Neural progenitor cell (in vitro differentiated cells): ENCODE measurements at regions not wholly inside any gene's neighbourhood (a gene's known extent, or its start where the extent isn't known, plus 50 kb on each side); places are given as distances from the start of the nearest gene placed in this dataset.

Experiments
- DNase-seq: peaks from one replicate; pipeline ENCODE4 v3.0.0-alpha.2; 2016; ENCODE audit warnings: low spot score
- H2AFZ ChIP-seq: fragments of 200-600 bp; sonication (generic); replicated peaks from 2 replicates; pipeline ENCODE4 v1.6.1; 2016; ENCODE audit warnings: antibody characterized with exemption
- H3F3A ChIP-seq: fragments of 200-600 bp; sonication (generic); 2 replicates; pipeline ENCODE4 v1.6.1; 2016; ENCODE audit warnings: antibody characterized with exemption, low read depth
- H3K27ac ChIP-seq: fragments of 200-600 bp; sonication (generic); 2 replicates; pipeline ENCODE4 v1.5.1; 2016; ENCODE audit warnings: mild to moderate bottlenecking
- H3K27me3 ChIP-seq: fragments of 200-600 bp; sonication (generic); 2 replicates; pipeline ENCODE4 v1.6.1; 2016; ENCODE audit warnings: mild to moderate bottlenecking, moderate library complexity
- H3K36me3 ChIP-seq: fragments of 200-600 bp; sonication (generic); 2 replicates; pipeline ENCODE4 v1.5.1; 2016
- H3K4me1 ChIP-seq: fragments of 200-600 bp; sonication (generic); 2 replicates; pipeline ENCODE4 v1.6.1; 2016; ENCODE audit warnings: mixed run types
- H3K4me2 ChIP-seq: fragments of 200-600 bp; sonication (generic); 2 replicates; pipeline ENCODE4 v1.6.1; 2016
- H3K4me3 ChIP-seq: fragments of 200-600 bp; sonication (generic); 2 replicates; pipeline ENCODE4 v1.5.1; 2016
- H3K79me2 ChIP-seq: fragments of 200-600 bp; sonication (generic); 2 replicates; pipeline ENCODE4 v1.6.1; 2016; ENCODE audit warnings: low read depth
- H3K9ac ChIP-seq: fragments of 200-600 bp; sonication (generic); 2 replicates; pipeline ENCODE4 v1.6.1; 2016
- H3K9me3 ChIP-seq: fragments of 200-600 bp; sonication (generic); 2 replicates; pipeline ENCODE4 v1.5.1; 2016; ENCODE audit warnings: low read depth
- H4K20me1 ChIP-seq: fragments of 200-600 bp; sonication (generic); 2 replicates; pipeline ENCODE4 v1.6.1; 2016; ENCODE audit warnings: low read depth
- H3K27ac Mint-ChIP-seq: 3 replicates; pipeline ENCODE4 v1.8.0; 2021; ENCODE audit warnings: mixed read lengths
- H3K27me3 Mint-ChIP-seq: 2 replicates; pipeline ENCODE4 v1.8.0; 2022; ENCODE audit warnings: low read depth, mild to moderate bottlenecking, inconsistent platforms, moderate library complexity, mixed read lengths; ENCODE audit not compliant: insufficient read depth
- H3K36me3 Mint-ChIP-seq: 3 replicates; pipeline ENCODE4 v1.8.0; 2021; ENCODE audit warnings: mixed read lengths
- H3K4me1 Mint-ChIP-seq: 3 replicates; pipeline ENCODE4 v1.8.0; 2021; ENCODE audit warnings: mixed read lengths
- H3K4me3 Mint-ChIP-seq: 3 replicates; pipeline ENCODE4 v1.8.0; 2021; ENCODE audit warnings: mild to moderate bottlenecking, moderate library complexity, mixed read lengths
- H3K9me3 Mint-ChIP-seq: 3 replicates; pipeline ENCODE4 v1.8.0; 2020; ENCODE audit warnings: mixed read lengths
- EZH2 ChIP-seq: fragments of 200-600 bp; sonication (generic); IDR thresholded peaks from 2 replicates; pipeline ENCODE4 v1.6.1; 2017; ENCODE audit warnings: antibody characterized with exemption, mild to moderate bottlenecking, moderate library complexity
- EZH2phosphoT487 ChIP-seq: fragments of 200-600 bp; sonication (generic); IDR thresholded peaks from 2 replicates; pipeline ENCODE4 v1.6.1; 2017; ENCODE audit warnings: antibody characterized with exemption
- TF ChIP-seq, protein P1 (sequence below): fragments of 200-600 bp; sonication (generic); IDR thresholded peaks from 2 replicates; pipeline ENCODE4 v1.5.1; 2017; ENCODE audit warnings: antibody characterized with exemption, mild to moderate bottlenecking

DNA sequence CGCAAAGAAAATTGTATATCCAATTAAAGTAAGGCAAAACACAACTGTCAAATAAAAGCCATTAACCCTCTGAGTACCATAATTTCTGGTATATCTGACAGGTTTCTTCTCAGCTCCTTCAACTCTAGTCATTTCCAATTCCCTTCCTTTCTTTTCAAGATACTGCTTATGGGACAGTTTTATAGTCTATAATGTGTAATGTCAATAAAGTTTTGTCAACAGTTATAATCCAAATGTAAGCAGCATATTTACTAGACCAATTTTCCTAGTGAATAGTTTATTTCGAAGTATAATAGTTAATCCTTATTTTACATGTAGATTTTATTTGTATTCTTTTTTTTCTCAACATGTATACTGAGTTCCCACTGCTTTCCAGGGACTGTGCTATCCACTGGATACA, 1081.8 kb downstream of the EPHA7 start:
- no peak overlapping the region for H2AFZ ChIP-seq
- no peak overlapping the region for H3K4me3 Mint-ChIP-seq
- DNase-seq: no peak
- no peak overlapping the region for H3K4me3 ChIP-seq
- H3K27me3 Mint-ChIP-seq: no peaks in the 10 kb centered on the region
- H3K4me1 ChIP-seq: no peaks in the 10 kb centered on the region
- H3K4me1 Mint-ChIP-seq: no peaks in the 10 kb centered on the region
- no peak overlapping the region for H3K9ac ChIP-seq
- no peaks in the 10 kb centered on the region for H3K79me2 ChIP-seq
- no peaks in the 10 kb centered on the region for H4K20me1 ChIP-seq
- no peaks in the 10 kb centered on the region for H3K9me3 Mint-ChIP-seq
- H3K27me3 ChIP-seq: no peaks in the 10 kb centered on the region
- H3K9me3 ChIP-seq: no peaks in the 10 kb centered on the region
- TF ChIP-seq EZH2phosphoT487 (no peak), EZH2 (no peak)
- TF ChIP-seq, protein P1, sequence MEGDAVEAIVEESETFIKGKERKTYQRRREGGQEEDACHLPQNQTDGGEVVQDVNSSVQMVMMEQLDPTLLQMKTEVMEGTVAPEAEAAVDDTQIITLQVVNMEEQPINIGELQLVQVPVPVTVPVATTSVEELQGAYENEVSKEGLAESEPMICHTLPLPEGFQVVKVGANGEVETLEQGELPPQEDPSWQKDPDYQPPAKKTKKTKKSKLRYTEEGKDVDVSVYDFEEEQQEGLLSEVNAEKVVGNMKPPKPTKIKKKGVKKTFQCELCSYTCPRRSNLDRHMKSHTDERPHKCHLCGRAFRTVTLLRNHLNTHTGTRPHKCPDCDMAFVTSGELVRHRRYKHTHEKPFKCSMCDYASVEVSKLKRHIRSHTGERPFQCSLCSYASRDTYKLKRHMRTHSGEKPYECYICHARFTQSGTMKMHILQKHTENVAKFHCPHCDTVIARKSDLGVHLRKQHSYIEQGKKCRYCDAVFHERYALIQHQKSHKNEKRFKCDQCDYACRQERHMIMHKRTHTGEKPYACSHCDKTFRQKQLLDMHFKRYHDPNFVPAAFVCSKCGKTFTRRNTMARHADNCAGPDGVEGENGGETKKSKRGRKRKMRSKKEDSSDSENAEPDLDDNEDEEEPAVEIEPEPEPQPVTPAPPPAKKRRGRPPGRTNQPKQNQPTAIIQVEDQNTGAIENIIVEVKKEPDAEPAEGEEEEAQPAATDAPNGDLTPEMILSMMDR: no peak
- no peak overlapping the region for H3K27ac Mint-ChIP-seq
- no peak overlapping the region for H3K27ac ChIP-seq
- no peak overlapping the region for H3K4me2 ChIP-seq
- no peaks in the 10 kb centered on the region for H3K36me3 Mint-ChIP-seq
- no peaks in the 10 kb centered on the region for H3F3A ChIP-seq
- H3K36me3 ChIP-seq: no peaks in the 10 kb centered on the region

DNA sequence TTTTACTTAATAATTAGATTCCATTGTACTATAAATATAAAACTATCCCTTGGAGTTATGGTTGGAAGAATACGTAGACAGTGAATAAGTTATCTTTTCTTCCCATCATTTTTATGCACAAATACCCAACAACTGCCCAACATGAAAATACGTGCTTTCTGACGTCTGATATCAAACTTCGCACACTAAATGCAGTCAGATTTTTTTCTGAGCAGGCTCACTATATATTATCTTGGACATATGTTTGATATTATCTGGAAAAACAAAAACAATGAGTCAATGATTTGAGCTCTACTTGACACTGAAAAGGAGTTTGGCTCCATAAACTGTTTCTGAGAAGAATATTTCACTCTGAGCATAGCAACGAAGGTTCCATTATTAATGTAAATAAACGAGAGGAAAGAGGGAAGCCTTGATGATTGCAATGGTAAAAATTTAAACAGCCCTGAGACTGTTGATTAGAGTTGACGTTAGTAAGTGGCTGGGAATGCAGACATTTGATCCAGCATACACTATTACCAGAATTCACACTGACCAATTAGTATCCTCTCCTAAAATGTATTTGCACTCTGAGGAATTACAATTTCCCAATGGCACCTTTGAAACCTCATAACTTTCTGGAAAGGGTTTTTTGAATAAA, 1090.0 kb downstream of the EPHA7 start:
- no peak for DNase-seq
- Histone ChIP-seq H3K4me1 (no peaks in the 10 kb centered on the region), H2AFZ (no peak overlapping the region), H3K79me2 (no peaks in the 10 kb centered on the region), H4K20me1 (no peaks in the 10 kb centered on the region), H3F3A (no peaks in the 10 kb centered on the region), H3K4me2 (no peak overlapping the region), H3K27ac (no peak overlapping the region), H3K27me3 (no peaks in the 10 kb centered on the region), H3K36me3 (no peaks in the 10 kb centered on the region), H3K9me3 (no peaks in the 10 kb centered on the region), H3K9ac (no peak overlapping the region), H3K4me3 (no peak overlapping the region)
- Mint-ChIP-seq H3K36me3 (no peaks in the 10 kb centered on the region), H3K27me3 (no peaks in the 10 kb centered on the region), H3K4me3 (no peak overlapping the region), H3K9me3 (no peaks in the 10 kb centered on the region), H3K4me1 (no peaks in the 10 kb centered on the region), H3K27ac (no peak overlapping the region)
- TF ChIP-seq EZH2phosphoT487 (no peak), EZH2 (no peak)
- TF ChIP-seq, protein P1: no peak

DNA sequence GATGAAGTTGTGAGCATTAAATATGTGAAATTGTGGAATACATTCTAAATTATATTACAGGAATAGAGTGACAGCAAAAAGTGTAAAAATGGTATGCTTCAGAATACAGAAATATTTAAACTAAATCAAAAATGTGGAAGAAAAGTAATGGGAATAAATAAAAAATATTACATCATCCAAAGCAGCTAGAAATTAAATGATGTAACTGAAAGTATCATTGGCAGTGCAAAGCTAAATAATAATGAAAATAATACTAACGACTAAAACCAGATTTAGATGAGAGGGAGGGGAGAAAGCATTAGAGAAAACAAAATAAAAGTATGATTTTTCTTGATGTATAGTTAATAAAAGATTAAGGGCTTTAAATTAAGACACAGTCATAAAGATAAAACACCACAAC, 1104.0 kb downstream of the EPHA7 start:
- no peak overlapping the region for H3K27ac Mint-ChIP-seq
- TF ChIP-seq EZH2 (no peak), EZH2phosphoT487 (no peak)
- TF ChIP-seq, protein P1: no peak
- no peaks in the 10 kb centered on the region for H3K79me2 ChIP-seq
- no peaks in the 10 kb centered on the region for H3K36me3 ChIP-seq
- no peaks in the 10 kb centered on the region for H4K20me1 ChIP-seq
- H3F3A ChIP-seq: no peaks in the 10 kb centered on the region
- H2AFZ ChIP-seq: no peak overlapping the region
- no peaks in the 10 kb centered on the region for H3K4me1 ChIP-seq
- H3K4me1 Mint-ChIP-seq: no peaks in the 10 kb centered on the region
- no peak overlapping the region for H3K4me3 ChIP-seq
- no peaks in the 10 kb centered on the region for H3K36me3 Mint-ChIP-seq
- H3K9me3 ChIP-seq: no peaks in the 10 kb centered on the region
- H3K27ac ChIP-seq: no peak overlapping the region
- no peak overlapping the region for H3K4me3 Mint-ChIP-seq
- no peaks in the 10 kb centered on the region for H3K27me3 Mint-ChIP-seq
- no peak for DNase-seq
- H3K9ac ChIP-seq: no peak overlapping the region
- peaks cover 4% of the 10 kb centered on the region for H3K9me3 Mint-ChIP-seq
- H3K27me3 ChIP-seq: no peaks in the 10 kb centered on the region
- no peak overlapping the region for H3K4me2 ChIP-seq
